Breast epithelium (tissue), 3 donors: ENCODE measurements at regions not wholly inside any gene's neighbourhood (a gene's known extent, or its start where the extent isn't known, plus 50 kb on each side); places are given as distances from the start of the nearest gene placed in this dataset.

Experiments
- CTCF ChIP-seq, 3 donors: fragments of 450-650 bp; IDR thresholded peaks; one replicate each; pipeline ENCODE4 v1.5.1; 2016 to 2017; ENCODE audit warnings: antibody characterized with exemption in 3 of 3, mild to moderate bottlenecking in 3 of 3, moderate library complexity in 3 of 3
- POLR2AphosphoS5 ChIP-seq, 3 donors: sonication (generic); formaldehyde crosslinking; IDR thresholded peaks; one replicate each; pipeline ENCODE4 v1.6.1; 2017; ENCODE audit warnings: antibody characterized with exemption in 3 of 3

- TF ChIP-seq CTCF (IDR thresholded peaks at IDR 0.05): peak; percentile 26 to 43 (median 40)
- no peak for TF ChIP-seq POLR2AphosphoS5 (IDR thresholded peaks at IDR 0.05)
Observed at GRCh38 chr6:56314683-56315523, 67.5 kb upstream of the COL21A1 start.
